GM23338 (cell line): ENCODE measurements at regions not wholly inside any gene's neighbourhood (a gene's known extent, or its start where the extent isn't known, plus 50 kb on each side); places are given as distances from the start of the nearest gene placed in this dataset.

Experiments
- ATAC-seq: fragments of 200-7000 bp; cut with Tn5 transposase; 3 replicates; pipeline ENCODE4 v1.9.1; 2020
- DNase-seq: peaks from one replicate; pipeline ENCODE4 v3.0.0-alpha.2; 2015; ENCODE audit warnings: low spot score
- H2AFZ ChIP-seq: fragments of 200-600 bp; sonication (generic); 2 replicates; pipeline ENCODE4 v1.8.0; 2016; ENCODE audit warnings: antibody characterized with exemption, mild to moderate bottlenecking, moderate library complexity
- H3F3A ChIP-seq: fragments of 200-600 bp; sonication (generic); replicated peaks from 2 replicates; pipeline ENCODE4 v1.8.0; 2017; ENCODE audit warnings: antibody characterized with exemption, mixed run types, low read depth
- H3K27ac ChIP-seq: fragments of 200-600 bp; sonication (generic); 2 replicates; pipeline ENCODE4 v1.6.1; 2016; ENCODE audit warnings: low read depth
- H3K27me3 ChIP-seq: fragments of 200-600 bp; sonication (generic); 2 replicates; pipeline ENCODE4 v1.8.0; 2016; ENCODE audit warnings: mild to moderate bottlenecking, mixed run types, moderate library complexity; ENCODE audit not compliant: insufficient read depth
- H3K36me3 ChIP-seq: fragments of 200-600 bp; sonication (generic); 2 replicates; pipeline ENCODE4 v1.8.0; 2016; ENCODE audit warnings: mild to moderate bottlenecking; ENCODE audit not compliant: insufficient read depth
- H3K4me1 ChIP-seq: fragments of 200-600 bp; sonication (generic); 2 replicates; pipeline ENCODE4 v1.8.0; 2016; ENCODE audit warnings: mild to moderate bottlenecking, moderate library complexity; ENCODE audit not compliant: insufficient read depth
- H3K4me2 ChIP-seq: fragments of 200-600 bp; sonication (generic); 2 replicates; pipeline ENCODE4 v1.7.1; 2017; ENCODE audit warnings: mixed run types
- H3K4me3 ChIP-seq: fragments of 200-600 bp; sonication (generic); 2 replicates; pipeline ENCODE4 v1.6.1; 2016; ENCODE audit warnings: mixed run types
- H3K79me2 ChIP-seq: fragments of 200-600 bp; sonication (generic); replicated peaks from 2 replicates; pipeline ENCODE4 v1.8.0; 2017; ENCODE audit warnings: mild to moderate bottlenecking; ENCODE audit not compliant: insufficient read depth
- H3K9me2 ChIP-seq: fragments of 200-600 bp; sonication (generic); 2 replicates; pipeline ENCODE4 v1.8.0; 2017; ENCODE audit not compliant: insufficient read depth
- H4K20me1 ChIP-seq: fragments of 200-600 bp; sonication (generic); replicated peaks from 2 replicates; pipeline ENCODE4 v1.8.0; 2017; ENCODE audit warnings: mild to moderate bottlenecking; ENCODE audit not compliant: insufficient read depth
- H3K27ac Mint-ChIP-seq: 2 replicates; pipeline ENCODE4 v1.8.0; 2020; ENCODE audit warnings: inconsistent platforms, mild to moderate bottlenecking, moderate library complexity, mixed read lengths
- H3K27me3 Mint-ChIP-seq: 3 replicates; pipeline ENCODE4 v1.8.0; 2022; ENCODE audit warnings: low read depth, mild to moderate bottlenecking, moderate library complexity, mixed read lengths, inconsistent platforms; ENCODE audit not compliant: insufficient read depth, poor library complexity
- H3K36me3 Mint-ChIP-seq: 3 replicates; pipeline ENCODE4 v1.8.0; 2021; ENCODE audit warnings: low read depth, mild to moderate bottlenecking, inconsistent platforms, moderate library complexity, mixed read lengths
- H3K4me1 Mint-ChIP-seq: 3 replicates; pipeline ENCODE4 v1.8.0; 2020; ENCODE audit warnings: mild to moderate bottlenecking, inconsistent platforms, mixed read lengths
- H3K4me3 Mint-ChIP-seq: 3 replicates; pipeline ENCODE4 v1.8.0; 2021; ENCODE audit warnings: moderate library complexity, mild to moderate bottlenecking, inconsistent platforms, mixed read lengths
- H3K9me3 Mint-ChIP-seq: 3 replicates; pipeline ENCODE4 v1.8.0; 2020; ENCODE audit warnings: moderate library complexity, mild to moderate bottlenecking, inconsistent platforms, mixed read lengths
- CREB1 ChIP-seq: fragments of 250-450 bp; sonication (Bioruptor Pico); IDR thresholded peaks from 2 replicates; pipeline ENCODE4 v1.5.0; 2020; ENCODE audit warnings: low read depth, mild to moderate bottlenecking, moderate library complexity
- EZH2 ChIP-seq: fragments of 200-600 bp; sonication (generic); IDR thresholded peaks from one replicate; pipeline ENCODE4 v1.8.0; 2017; ENCODE audit warnings: antibody characterized with exemption, mild to moderate bottlenecking, low read depth; ENCODE audit not compliant: unreplicated experiment
- EZH2phosphoT487 ChIP-seq: fragments of 200-600 bp; sonication (generic); IDR thresholded peaks from one replicate; pipeline ENCODE4 v1.8.1; 2018; ENCODE audit warnings: antibody characterized with exemption; ENCODE audit not compliant: unreplicated experiment
- JUNB ChIP-seq: IDR thresholded peaks from one replicate; pipeline ENCODE4 v1.6.1; 2016; ENCODE audit warnings: antibody characterized with exemption; ENCODE audit not compliant: unreplicated experiment
- NANOG ChIP-seq: IDR thresholded peaks from 2 replicates; pipeline ENCODE4 v1.6.1; 2016; ENCODE audit warnings: antibody characterized with exemption, borderline replicate concordance
- POLR2AphosphoS5 ChIP-seq: IDR thresholded peaks from 2 replicates; pipeline ENCODE4 v1.6.1; 2016; ENCODE audit warnings: antibody characterized with exemption, low read depth
- REST ChIP-seq: IDR thresholded peaks from one replicate; pipeline ENCODE4 v1.6.1; 2018; ENCODE audit warnings: antibody characterized with exemption; ENCODE audit not compliant: unreplicated experiment
- STAT1 ChIP-seq: IDR thresholded peaks from one replicate; pipeline ENCODE4 v1.6.1; 2016; ENCODE audit warnings: antibody characterized with exemption; ENCODE audit not compliant: unreplicated experiment
- ZNF114 ChIP-seq: fragments of 250-450 bp; sonication (Bioruptor Pico); IDR thresholded peaks from 2 replicates; pipeline ENCODE4 v1.5.0; 2020; ENCODE audit warnings: mild to moderate bottlenecking, moderate library complexity
- ZNF331 ChIP-seq: fragments of 250-450 bp; sonication (Bioruptor Pico); IDR thresholded peaks from 2 replicates; pipeline ENCODE4 v1.5.0; 2020; ENCODE audit warnings: low read depth, mild to moderate bottlenecking, moderate library complexity
- TF ChIP-seq, protein P1 (sequence below): IDR thresholded peaks from 2 replicates; pipeline ENCODE4 v1.6.1; 2016; ENCODE audit warnings: antibody characterized with exemption
- TF ChIP-seq, protein P2 (sequence below), 2 experiments: fragments of 200-600 bp in 1 of 2; sonication (generic) in 1 of 2; conservative IDR thresholded peaks; 2 replicates each; pipeline versions ENCODE4 v1.5.1 to v1.6.1; 2016 to 2017; ENCODE audit warnings: antibody characterized with exemption in 2 of 2, low read depth in 2 of 2, mild to moderate bottlenecking in 2 of 2, moderate library complexity in 1 of 2

GRCh38 chr1:199857516-199857915, 170.0 kb upstream of the NR5A2 start:
- H3K27ac Mint-ChIP-seq: 0 out of 2 replicates have a peak overlapping the region, but pooled peaks have one; percentile 42
- no peaks in the 10 kb centered on the region for H3K36me3 ChIP-seq
- H3K4me2 ChIP-seq: no peak overlapping the region
- no peak overlapping the region for H3K27ac ChIP-seq
- H3K4me1 Mint-ChIP-seq: peaks cover 23% of the 10 kb centered on the region
- TF ChIP-seq ZNF114 (CRISPR knock-in tag): no peak
- TF ChIP-seq, protein P1, sequence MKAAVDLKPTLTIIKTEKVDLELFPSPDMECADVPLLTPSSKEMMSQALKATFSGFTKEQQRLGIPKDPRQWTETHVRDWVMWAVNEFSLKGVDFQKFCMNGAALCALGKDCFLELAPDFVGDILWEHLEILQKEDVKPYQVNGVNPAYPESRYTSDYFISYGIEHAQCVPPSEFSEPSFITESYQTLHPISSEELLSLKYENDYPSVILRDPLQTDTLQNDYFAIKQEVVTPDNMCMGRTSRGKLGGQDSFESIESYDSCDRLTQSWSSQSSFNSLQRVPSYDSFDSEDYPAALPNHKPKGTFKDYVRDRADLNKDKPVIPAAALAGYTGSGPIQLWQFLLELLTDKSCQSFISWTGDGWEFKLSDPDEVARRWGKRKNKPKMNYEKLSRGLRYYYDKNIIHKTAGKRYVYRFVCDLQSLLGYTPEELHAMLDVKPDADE: no peak
- TF ChIP-seq, protein P2, sequence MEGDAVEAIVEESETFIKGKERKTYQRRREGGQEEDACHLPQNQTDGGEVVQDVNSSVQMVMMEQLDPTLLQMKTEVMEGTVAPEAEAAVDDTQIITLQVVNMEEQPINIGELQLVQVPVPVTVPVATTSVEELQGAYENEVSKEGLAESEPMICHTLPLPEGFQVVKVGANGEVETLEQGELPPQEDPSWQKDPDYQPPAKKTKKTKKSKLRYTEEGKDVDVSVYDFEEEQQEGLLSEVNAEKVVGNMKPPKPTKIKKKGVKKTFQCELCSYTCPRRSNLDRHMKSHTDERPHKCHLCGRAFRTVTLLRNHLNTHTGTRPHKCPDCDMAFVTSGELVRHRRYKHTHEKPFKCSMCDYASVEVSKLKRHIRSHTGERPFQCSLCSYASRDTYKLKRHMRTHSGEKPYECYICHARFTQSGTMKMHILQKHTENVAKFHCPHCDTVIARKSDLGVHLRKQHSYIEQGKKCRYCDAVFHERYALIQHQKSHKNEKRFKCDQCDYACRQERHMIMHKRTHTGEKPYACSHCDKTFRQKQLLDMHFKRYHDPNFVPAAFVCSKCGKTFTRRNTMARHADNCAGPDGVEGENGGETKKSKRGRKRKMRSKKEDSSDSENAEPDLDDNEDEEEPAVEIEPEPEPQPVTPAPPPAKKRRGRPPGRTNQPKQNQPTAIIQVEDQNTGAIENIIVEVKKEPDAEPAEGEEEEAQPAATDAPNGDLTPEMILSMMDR (conservative IDR thresholded peaks at IDR 0.05; ENCODE audit: low read depth in 2 of 2): no peak
- no peak for TF ChIP-seq CREB1 (CRISPR knock-in tag)
- H3K36me3 Mint-ChIP-seq: no peaks in the 10 kb centered on the region
- no peaks in the 10 kb centered on the region for H3F3A ChIP-seq
- H3K4me1 ChIP-seq: peaks cover 11% of the 10 kb centered on the region; the same call in 1 of the 2 replicates
- H3K9me2 ChIP-seq: no peaks in the 10 kb centered on the region
- H4K20me1 ChIP-seq: no peaks in the 10 kb centered on the region
- no peak overlapping the region for H2AFZ ChIP-seq
- H3K27me3 ChIP-seq: no peaks in the 10 kb centered on the region
- no peak for ATAC-seq
- DNase-seq: no peak
- H3K27me3 Mint-ChIP-seq: no peaks in the 10 kb centered on the region
- no peaks in the 10 kb centered on the region for H3K79me2 ChIP-seq
- no peak overlapping the region for H3K4me3 ChIP-seq
- no peak overlapping the region for H3K4me3 Mint-ChIP-seq
- H3K9me3 Mint-ChIP-seq: no peaks in the 10 kb centered on the region

- no peak for ATAC-seq
- H3K36me3 Mint-ChIP-seq: no peaks in the 10 kb centered on the region
- Histone ChIP-seq H3F3A (no peaks in the 10 kb centered on the region), H3K4me2 (no peak overlapping the region), H3K27ac (no peak overlapping the region), H2AFZ (peak overlapping the region; percentile 29; the same call in 1 of the 2 replicates), H3K36me3 (no peaks in the 10 kb centered on the region), H3K4me1 (peaks cover 11% of the 10 kb centered on the region; the same call in 1 of the 2 replicates), H3K27me3 (no peaks in the 10 kb centered on the region), H3K9me2 (no peaks in the 10 kb centered on the region), H4K20me1 (no peaks in the 10 kb centered on the region), H3K4me3 (no peak overlapping the region), H3K79me2 (no peaks in the 10 kb centered on the region)
- H3K27ac Mint-ChIP-seq: no peak overlapping the region
- DNase-seq: no peak
- peaks cover 23% of the 10 kb centered on the region for H3K4me1 Mint-ChIP-seq
- H3K4me3 Mint-ChIP-seq: no peak overlapping the region
- H3K9me3 Mint-ChIP-seq: no peaks in the 10 kb centered on the region
- no peaks in the 10 kb centered on the region for H3K27me3 Mint-ChIP-seq
- no peak for TF ChIP-seq STAT1
- TF ChIP-seq EZH2: no peak
- TF ChIP-seq ZNF331 (CRISPR knock-in tag): no peak
- TF ChIP-seq, protein P1: no peak
- no peak for TF ChIP-seq CREB1 (CRISPR knock-in tag)
- no peak for TF ChIP-seq NANOG
- no peak for TF ChIP-seq POLR2AphosphoS5
- TF ChIP-seq, protein P2 (conservative IDR thresholded peaks at IDR 0.05; ENCODE audit: low read depth in 2 of 2): no peak
- no peak for TF ChIP-seq EZH2phosphoT487
- no peak for TF ChIP-seq REST
- no peak for TF ChIP-seq ZNF114 (CRISPR knock-in tag)
- no peak for TF ChIP-seq JUNB
Measured at GRCh38 chr1:199858171-199858570, 169.3 kb upstream of the NR5A2 start.
